ENCODE measurements at regions not wholly inside any gene's neighbourhood (a gene's known extent, or its start where the extent isn't known, plus 50 kb on each side); places are given as distances from the start of the nearest gene placed in this dataset.
"Not testable (repeated sequence)": the region's sequence is repeated elsewhere in the genome, so short reads cannot be mapped to it uniquely, and the experiment has no call there.

GRCh38 chr18:65671621-65672415 lies 79.0 kb upstream of the CDH7 start:
- Mint-ChIP-seq H3K27me3 (no peaks in the 10 kb centered on the region), H3K27ac (ENCODE audit: low read depth) (no peak overlapping the region), H3K36me3 (ENCODE audit: insufficient read depth) (no peaks in the 10 kb centered on the region), H3K4me1 (no peaks in the 10 kb centered on the region), H3K9me3 (peaks cover 23% of the 10 kb centered on the region), H3K4me3 (no peak overlapping the region)
- no peak for DNase-seq (ENCODE audit: low spot score in 2 of 2)
- ATAC-seq (replicated peaks; ENCODE audit: extremely low read depth, poor library complexity, severe bottlenecking): no peak

DNA sequence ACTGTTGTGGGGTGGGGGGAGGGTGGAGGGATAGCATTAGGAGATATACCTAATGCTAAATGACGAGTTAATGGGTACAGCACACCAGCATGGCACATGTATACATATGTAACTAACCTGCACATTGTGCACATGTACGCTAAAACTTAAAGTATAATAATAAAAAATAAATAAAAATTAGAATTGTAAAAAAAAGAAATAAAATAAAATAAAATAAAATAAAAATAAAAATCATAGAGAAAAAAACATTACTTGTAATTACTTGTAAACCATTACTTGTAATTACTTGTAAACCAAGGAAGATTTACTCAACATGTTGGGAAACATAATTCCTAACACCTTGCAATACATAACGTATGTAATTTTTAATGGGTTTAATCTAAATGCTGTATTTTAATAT lies 80.7 kb upstream of the CDH7 start:
- not testable (repeated sequence) for H3K36me3 Mint-ChIP-seq (ENCODE audit: insufficient read depth); H3K4me3 Mint-ChIP-seq; H3K27ac Mint-ChIP-seq (ENCODE audit: low read depth); H3K27me3 Mint-ChIP-seq; DNase-seq (ENCODE audit: low spot score in 2 of 2); ATAC-seq (replicated peaks; ENCODE audit: extremely low read depth, poor library complexity, severe bottlenecking); H3K4me1 Mint-ChIP-seq
- H3K9me3 Mint-ChIP-seq: peaks cover 23% of the 10 kb centered on the region

GRCh38 chr18:65661391-65661790 lies 89.4 kb upstream of the CDH7 start:
- DNase-seq (ENCODE audit: low spot score in 2 of 2) (no peak), ATAC-seq (replicated peaks; ENCODE audit: extremely low read depth, poor library complexity, severe bottlenecking) (no peak)
- Mint-ChIP-seq H3K4me3 (no peak overlapping the region), H3K9me3 (peaks cover 43% of the 10 kb centered on the region), H3K4me1 (no peaks in the 10 kb centered on the region), H3K27ac (ENCODE audit: low read depth) (no peak overlapping the region), H3K36me3 (ENCODE audit: insufficient read depth) (no peaks in the 10 kb centered on the region), H3K27me3 (no peaks in the 10 kb centered on the region)

DNA sequence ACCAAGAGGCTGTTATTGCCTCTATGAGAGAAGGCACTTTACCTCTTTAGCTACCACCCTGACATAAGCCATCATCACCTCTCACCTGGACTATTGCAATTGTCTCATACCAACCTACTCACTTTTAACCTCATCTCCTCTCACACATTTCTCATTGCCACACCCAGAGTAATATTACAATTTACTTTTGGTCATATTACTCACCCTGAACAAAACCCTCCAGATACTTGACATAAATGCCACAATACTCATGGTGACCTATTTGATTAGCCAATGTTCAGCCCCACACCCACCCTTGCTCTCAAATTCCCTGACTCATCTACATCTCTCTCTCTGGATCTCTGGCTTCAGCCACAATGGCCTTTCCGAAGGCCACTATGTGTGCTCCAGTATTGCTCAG lies 90.9 kb upstream of the CDH7 start:
- H3K4me3 Mint-ChIP-seq: no peak overlapping the region
- peaks cover 44% of the 10 kb centered on the region for H3K9me3 Mint-ChIP-seq
- H3K36me3 Mint-ChIP-seq (ENCODE audit: insufficient read depth): no peaks in the 10 kb centered on the region
- DNase-seq (ENCODE audit: low spot score in 2 of 2) (no peak), ATAC-seq (replicated peaks; ENCODE audit: extremely low read depth, poor library complexity, severe bottlenecking) (no peak)
- no peaks in the 10 kb centered on the region for H3K27me3 Mint-ChIP-seq
- no peak overlapping the region for H3K27ac Mint-ChIP-seq (ENCODE audit: low read depth)
- H3K4me1 Mint-ChIP-seq: no peaks in the 10 kb centered on the region

- Mint-ChIP-seq H3K27ac (ENCODE audit: low read depth) (no peak overlapping the region), H3K9me3 (peaks cover 44% of the 10 kb centered on the region), H3K4me3 (no peak overlapping the region), H3K36me3 (ENCODE audit: insufficient read depth) (no peaks in the 10 kb centered on the region), H3K4me1 (no peaks in the 10 kb centered on the region), H3K27me3 (no peaks in the 10 kb centered on the region)
- no peak for DNase-seq (ENCODE audit: low spot score in 2 of 2)
- ATAC-seq (replicated peaks; ENCODE audit: extremely low read depth, poor library complexity, severe bottlenecking): no peak
Measured at GRCh38 chr18:65659312-65659711, 91.5 kb upstream of the CDH7 start.

- H3K4me3 Mint-ChIP-seq: no peak overlapping the region
- H3K27ac Mint-ChIP-seq (ENCODE audit: low read depth): no peak overlapping the region
Measured at GRCh38 chr18:65651192-65651591, 99.6 kb upstream of the CDH7 start.

GRCh38 chr18:65632236-65632635 lies 118.6 kb upstream of the CDH7 start:
- DNase-seq (ENCODE audit: low spot score in 2 of 2): no peak
- Mint-ChIP-seq H3K27me3 (no peaks in the 10 kb centered on the region), H3K4me3 (no peak overlapping the region), H3K36me3 (ENCODE audit: insufficient read depth) (no peaks in the 10 kb centered on the region), H3K4me1 (no peaks in the 10 kb centered on the region), H3K9me3 (peaks cover 19% of the 10 kb centered on the region), H3K27ac (ENCODE audit: low read depth) (no peak overlapping the region)
- no peak for ATAC-seq (replicated peaks; ENCODE audit: extremely low read depth, poor library complexity, severe bottlenecking)

More at GRCh38 chr18:65651192-65651591, 99.6 kb upstream of the CDH7 start:
- Mint-ChIP-seq H3K27me3 (no peaks in the 10 kb centered on the region), H3K9me3 (no peaks in the 10 kb centered on the region), H3K36me3 (ENCODE audit: insufficient read depth) (no peaks in the 10 kb centered on the region), H3K4me1 (no peaks in the 10 kb centered on the region)
- no peak for ATAC-seq (replicated peaks; ENCODE audit: extremely low read depth, poor library complexity, severe bottlenecking)
- DNase-seq (ENCODE audit: low spot score in 2 of 2): no peak

- no peaks in the 10 kb centered on the region for H3K4me1 Mint-ChIP-seq
- H3K4me3 Mint-ChIP-seq: no peak overlapping the region
- H3K9me3 Mint-ChIP-seq: peaks cover 24% of the 10 kb centered on the region
- no peaks in the 10 kb centered on the region for H3K36me3 Mint-ChIP-seq (ENCODE audit: insufficient read depth)
- H3K27me3 Mint-ChIP-seq: no peaks in the 10 kb centered on the region
- no peak overlapping the region for H3K27ac Mint-ChIP-seq (ENCODE audit: low read depth)
- no peak for ATAC-seq (replicated peaks; ENCODE audit: extremely low read depth, poor library complexity, severe bottlenecking)
- no peak for DNase-seq (ENCODE audit: low spot score in 2 of 2)
Measured at GRCh38 chr18:65631766-65632165, 119.0 kb upstream of the CDH7 start.

DNA sequence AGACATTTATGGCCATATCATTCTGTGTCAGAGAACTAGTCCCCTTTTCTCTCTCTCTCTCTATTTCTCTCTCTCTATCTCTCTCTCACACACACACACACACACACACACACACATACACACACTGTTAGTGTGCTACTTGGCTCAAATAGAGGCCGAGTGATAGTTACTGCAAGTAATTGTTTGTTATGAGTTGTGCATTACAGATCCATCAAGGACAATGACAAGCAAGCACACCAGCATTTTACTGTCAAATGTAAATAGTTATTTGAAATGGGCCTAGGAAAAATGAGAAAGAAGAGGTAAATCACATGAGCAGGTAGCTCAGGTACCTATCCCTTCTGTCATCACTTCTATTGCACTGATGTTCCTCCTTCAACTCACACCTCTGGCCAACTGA lies 122.4 kb upstream of the CDH7 start:
- Mint-ChIP-seq H3K4me3 (no peak overlapping the region), H3K9me3 (peaks cover 20% of the 10 kb centered on the region), H3K4me1 (no peaks in the 10 kb centered on the region), H3K36me3 (ENCODE audit: insufficient read depth) (no peaks in the 10 kb centered on the region), H3K27me3 (no peaks in the 10 kb centered on the region), H3K27ac (ENCODE audit: low read depth) (no peak overlapping the region)
- no peak for DNase-seq (ENCODE audit: low spot score in 2 of 2)
- ATAC-seq (replicated peaks; ENCODE audit: extremely low read depth, poor library complexity, severe bottlenecking): no peak

- Mint-ChIP-seq H3K4me1 (no peaks in the 10 kb centered on the region), H3K4me3 (no peak overlapping the region), H3K27me3 (no peaks in the 10 kb centered on the region), H3K27ac (ENCODE audit: low read depth) (no peak overlapping the region), H3K36me3 (ENCODE audit: insufficient read depth) (no peaks in the 10 kb centered on the region), H3K9me3 (peaks cover 23% of the 10 kb centered on the region)
- DNase-seq (ENCODE audit: low spot score in 2 of 2) (no peak), ATAC-seq (replicated peaks; ENCODE audit: extremely low read depth, poor library complexity, severe bottlenecking) (no peak)
Measured at GRCh38 chr18:65623676-65624075, 127.1 kb upstream of the CDH7 start.

- Mint-ChIP-seq H3K4me1 (no peaks in the 10 kb centered on the region), H3K27me3 (no peaks in the 10 kb centered on the region), H3K9me3 (peaks cover 31% of the 10 kb centered on the region), H3K36me3 (ENCODE audit: insufficient read depth) (no peaks in the 10 kb centered on the region), H3K4me3 (no peak overlapping the region), H3K27ac (ENCODE audit: low read depth) (no peak overlapping the region)
- no peak for DNase-seq (ENCODE audit: low spot score in 2 of 2)
- ATAC-seq (replicated peaks; ENCODE audit: extremely low read depth, poor library complexity, severe bottlenecking): no peak
Measured at GRCh38 chr18:65622436-65622835, 128.4 kb upstream of the CDH7 start.

DNA sequence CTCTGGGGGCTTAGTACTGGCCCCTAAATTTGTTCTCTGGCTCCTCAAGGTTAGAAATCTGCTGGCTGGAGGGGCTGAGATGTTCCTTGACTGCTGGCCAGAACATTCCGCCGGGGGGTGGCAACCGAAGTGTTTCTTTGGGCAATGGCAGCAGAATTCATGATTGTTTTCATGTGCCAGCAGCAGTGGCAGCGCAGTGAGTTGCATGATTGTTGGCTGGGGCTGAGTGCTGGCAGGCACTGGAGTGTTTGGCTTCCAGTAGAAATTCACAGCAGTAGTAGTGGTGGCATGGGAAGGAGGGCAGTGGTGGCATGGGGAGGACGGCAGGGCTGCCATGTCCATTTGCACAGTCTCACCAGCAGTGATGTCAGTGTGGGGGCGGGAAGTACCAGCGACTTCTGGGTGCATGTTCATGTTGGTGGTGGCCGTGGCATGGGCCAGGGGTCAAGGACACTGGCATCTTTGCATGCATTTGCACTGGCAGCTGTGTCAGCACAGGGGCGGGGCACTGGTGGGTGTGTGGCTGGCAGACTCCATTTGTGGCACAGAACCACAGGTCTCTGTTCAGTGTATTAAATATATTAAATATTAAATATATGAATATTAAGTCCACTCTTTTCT lies 130.6 kb upstream of the CDH7 start:
- Mint-ChIP-seq H3K27me3 (no peaks in the 10 kb centered on the region), H3K4me3 (no peak overlapping the region), H3K9me3 (peaks cover 17% of the 10 kb centered on the region), H3K36me3 (ENCODE audit: insufficient read depth) (no peaks in the 10 kb centered on the region), H3K4me1 (no peaks in the 10 kb centered on the region), H3K27ac (ENCODE audit: low read depth) (no peak overlapping the region)
- ATAC-seq (replicated peaks; ENCODE audit: extremely low read depth, poor library complexity, severe bottlenecking) (no peak), DNase-seq (ENCODE audit: low spot score in 2 of 2) (no peak)

GRCh38 chr18:65610939-65611338 lies 139.9 kb upstream of the CDH7 start:
- Mint-ChIP-seq H3K27me3 (no peaks in the 10 kb centered on the region), H3K4me3 (no peak overlapping the region), H3K4me1 (no peaks in the 10 kb centered on the region), H3K36me3 (ENCODE audit: insufficient read depth) (no peaks in the 10 kb centered on the region), H3K9me3 (peaks cover 16% of the 10 kb centered on the region), H3K27ac (ENCODE audit: low read depth) (no peak overlapping the region)
- ATAC-seq (replicated peaks; ENCODE audit: extremely low read depth, poor library complexity, severe bottlenecking) (no peak), DNase-seq (ENCODE audit: low spot score in 2 of 2) (no peak)
